Urothelium cell line (cell line): ENCODE measurements at regions not wholly inside any gene's neighbourhood (a gene's known extent, or its start where the extent isn't known, plus 50 kb on each side); places are given as distances from the start of the nearest gene placed in this dataset.
"Not testable (repeated sequence)": the region's sequence is repeated elsewhere in the genome, so short reads cannot be mapped to it uniquely, and the experiment has no call there.

ENCODE experiments used
- DNase-seq: peaks from one replicate; pipeline ENCODE4 v3.0.0; 2011; ENCODE audit warnings: low spot score, mixed read lengths
- FAIRE-seq: peaks from 2 replicates; lab custom pipeline; 2011; peaks lifted over from hg19 to GRCh38; lab: Jason Lieb, UNC

- FAIRE-seq (no peak), DNase-seq (no peak)
These were observed 233.7 kb downstream of the ENC1 start for GRCh38 chr5:74406844-74407243.

- DNase-seq (no peak), FAIRE-seq (no peak)
These were observed 234.9 kb downstream of the ENC1 start for GRCh38 chr5:74405593-74405992.

GRCh38 chr5:74404574-74405508, 235.7 kb downstream of the ENC1 start:
- no peak for DNase-seq
- FAIRE-seq = no peak

GRCh38 chr5:74403771-74404170, 236.8 kb downstream of the ENC1 start:
- DNase-seq = no peak
- no peak for FAIRE-seq

GRCh38 chr5:74402553-74402952, 238.0 kb downstream of the ENC1 start:
- DNase-seq = no peak
- no peak for FAIRE-seq

- DNase-seq = no peak
- no peak for FAIRE-seq
These were observed 238.6 kb downstream of the ENC1 start for GRCh38 chr5:74401946-74402320.

GRCh38 chr5:74401281-74401945, 239.1 kb downstream of the ENC1 start:
- FAIRE-seq (no peak), DNase-seq (no peak)

- DNase-seq (no peak), FAIRE-seq (no peak)
These were observed 240.5 kb downstream of the ENC1 start for GRCh38 chr5:74400067-74400466.

- FAIRE-seq (no peak), DNase-seq (no peak)
These were observed 243.5 kb downstream of the ENC1 start for GRCh38 chr5:74396913-74397622.

- peak; percentile 76 for DNase-seq
- peak; percentile 89 for FAIRE-seq
These were observed 245.3 kb downstream of the ENC1 start for GRCh38 chr5:74394916-74395880.

GRCh38 chr5:74394528-74394915, 246.0 kb downstream of the ENC1 start:
- DNase-seq (no peak), FAIRE-seq (no peak)

- no peak for DNase-seq
- no peak for FAIRE-seq
These were observed 246.6 kb downstream of the ENC1 start for GRCh38 chr5:74393943-74394342.

- DNase-seq = no peak
- FAIRE-seq = no peak
These were observed 247.7 kb downstream of the ENC1 start for GRCh38 chr5:74392711-74393351.

- DNase-seq (peak; percentile 22), FAIRE-seq (no peak)
These were observed 249.1 kb downstream of the ENC1 start for GRCh38 chr5:74391410-74391809.

- DNase-seq (peak; percentile 60), FAIRE-seq (no peak)
These were observed 249.7 kb downstream of the ENC1 start for GRCh38 chr5:74390822-74391221.

GRCh38 chr5:74390306-74390637, 250.3 kb downstream of the ENC1 start:
- FAIRE-seq = no peak
- no peak for DNase-seq

- DNase-seq (no peak), FAIRE-seq (no peak)
These were observed 250.8 kb downstream of the ENC1 start for GRCh38 chr5:74389531-74390305.

GRCh38 chr5:74388411-74388810, 252.1 kb downstream of the ENC1 start:
- FAIRE-seq, DNase-seq: not testable (repeated sequence)
